ENCODE measurements at regions not wholly inside any gene's neighbourhood (a gene's known extent, or its start where the extent isn't known, plus 50 kb on each side); places are given as distances from the start of the nearest gene placed in this dataset.

DNA sequence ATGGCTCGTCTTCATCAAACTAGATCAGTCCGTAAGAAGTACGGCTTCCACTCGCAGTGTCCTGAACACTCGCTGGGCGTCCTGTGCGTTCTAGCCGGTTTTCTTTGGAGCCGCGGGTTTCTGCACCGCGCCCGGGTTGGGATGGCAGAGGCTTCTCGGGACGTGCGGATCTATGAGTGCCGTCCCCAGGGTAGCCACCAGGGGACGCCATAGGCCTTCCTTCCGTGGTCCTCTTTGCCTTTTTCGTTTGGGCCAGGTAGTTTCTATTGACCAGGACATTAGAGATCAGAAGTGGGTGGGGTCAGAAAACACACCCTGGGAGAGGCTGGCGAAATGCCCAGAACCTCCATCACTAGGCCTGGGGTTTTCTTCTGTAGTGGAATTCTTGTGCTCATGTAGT, 273.8 kb downstream of the FAM72C start:
- H3K79me1 ChIP-seq (ENCODE audit: low read depth, low read length), result no peaks in the 10 kb centered on the region
- TF ChIP-seq NRF1 (IDR thresholded peaks at IDR 0.05; ENCODE audit: low read depth, low read length), result no peak
- TF ChIP-seq, protein P1, sequence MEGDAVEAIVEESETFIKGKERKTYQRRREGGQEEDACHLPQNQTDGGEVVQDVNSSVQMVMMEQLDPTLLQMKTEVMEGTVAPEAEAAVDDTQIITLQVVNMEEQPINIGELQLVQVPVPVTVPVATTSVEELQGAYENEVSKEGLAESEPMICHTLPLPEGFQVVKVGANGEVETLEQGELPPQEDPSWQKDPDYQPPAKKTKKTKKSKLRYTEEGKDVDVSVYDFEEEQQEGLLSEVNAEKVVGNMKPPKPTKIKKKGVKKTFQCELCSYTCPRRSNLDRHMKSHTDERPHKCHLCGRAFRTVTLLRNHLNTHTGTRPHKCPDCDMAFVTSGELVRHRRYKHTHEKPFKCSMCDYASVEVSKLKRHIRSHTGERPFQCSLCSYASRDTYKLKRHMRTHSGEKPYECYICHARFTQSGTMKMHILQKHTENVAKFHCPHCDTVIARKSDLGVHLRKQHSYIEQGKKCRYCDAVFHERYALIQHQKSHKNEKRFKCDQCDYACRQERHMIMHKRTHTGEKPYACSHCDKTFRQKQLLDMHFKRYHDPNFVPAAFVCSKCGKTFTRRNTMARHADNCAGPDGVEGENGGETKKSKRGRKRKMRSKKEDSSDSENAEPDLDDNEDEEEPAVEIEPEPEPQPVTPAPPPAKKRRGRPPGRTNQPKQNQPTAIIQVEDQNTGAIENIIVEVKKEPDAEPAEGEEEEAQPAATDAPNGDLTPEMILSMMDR (IDR thresholded peaks at IDR 0.05; ENCODE audit: control extremely low read depth in 1 of 3, insufficient read depth in 1 of 3, low read depth in 1 of 3, low read length in 3 of 3), result peak in 2 of 3 experiments; percentile 4 to 8; a peak in 2 of 4 replicates
- TF ChIP-seq RAD21 (IDR thresholded peaks at IDR 0.05 in 1 of 2, conservative IDR thresholded peaks at IDR 0.05 in 1 of 2; ENCODE audit: low read depth in 2 of 2, low read length in 2 of 2), result peak in 1 of 2 experiments; percentile 22; a peak in 3 of 4 replicates
- H2AFZ ChIP-seq (ENCODE audit: low read length), result no peak overlapping the region
- no peak overlapping the region for H2BK20ac ChIP-seq (ENCODE audit: low read length)
- no peaks in the 10 kb centered on the region for H4K20me1 ChIP-seq (replicated peaks in 1 of 2; ENCODE audit: control insufficient read depth in 1 of 2, insufficient read depth in 2 of 2, low read length in 2 of 2)
- no peak overlapping the region for H2BK12ac ChIP-seq (ENCODE audit: low read depth, low read length)
- 70% methylated on average over 11 of the region's 21 CpGs; no CpG with 5 or more reads in 1 of the 2 experiments for WGBS, 2 experiments (ENCODE audit: extremely low coverage in 1 of 2, insufficient coverage in 1 of 2, insufficient read length in 1 of 2, insufficient replicate concordance in 2 of 2, low coverage in 1 of 2, low lambda C conversion rate in 2 of 2, missing lambda C conversion rate in 1 of 2)
- peaks cover 2% of the 10 kb centered on the region; the same call in 1 of the 2 replicates for H3K23me2 ChIP-seq (ENCODE audit: low read depth, low read length)
- H3K14ac ChIP-seq (ENCODE audit: insufficient read length), result no peak overlapping the region
- POLR2A ChIA-PET (ENCODE audit: partially characterized antibody), result interaction anchor here (0.6 kb wide), 1 partner anchor 22 kb away, joined by 3 read pairs; no protein-coding TSS in a partner anchor
- no peak overlapping the region for H3K23ac ChIP-seq (ENCODE audit: insufficient read length)
- H4K5ac ChIP-seq (ENCODE audit: insufficient read length, low read depth, low read length), result no peak overlapping the region
- H3K4ac ChIP-seq (replicated peaks; ENCODE audit: insufficient read length, low read depth, low read length), result no peak overlapping the region
- H3K4me1 ChIP-seq (replicated peaks in 1 of 4; ENCODE audit: control insufficient read depth in 3 of 4, insufficient read depth in 4 of 4, low read length in 3 of 4), result no peaks in the 10 kb centered on the region
- no peaks in the 10 kb centered on the region for H3K79me2 ChIP-seq (ENCODE audit: control insufficient read depth in 1 of 2, insufficient read depth in 2 of 2, low read length in 2 of 2)
- H2BK120ac ChIP-seq (replicated peaks; ENCODE audit: low read depth, low read length), result no peak overlapping the region
- no peak overlapping the region for H2AK5ac ChIP-seq (ENCODE audit: low read depth, low read length)
- no peak overlapping the region for H3K4me3 ChIP-seq (ENCODE audit: extremely low read depth in 1 of 4, insufficient read depth in 2 of 4, low read depth in 3 of 4, low read length in 4 of 4)
- H2BK15ac ChIP-seq (ENCODE audit: low read length), result no peak overlapping the region
- no peak overlapping the region for H2BK5ac ChIP-seq (ENCODE audit: low read depth, low read length)
- H3K9ac ChIP-seq (replicated peaks in 1 of 4; ENCODE audit: extremely low read depth in 1 of 4, low read depth in 3 of 4, low read length in 3 of 4), result no peak overlapping the region
- H3K18ac ChIP-seq (ENCODE audit: extremely low read depth, low read length), result no peak overlapping the region
- H3K27me3 ChIP-seq (replicated peaks in 1 of 4; ENCODE audit: control insufficient read depth in 3 of 4, extremely low read depth in 1 of 4, insufficient read depth in 3 of 4, low read length in 3 of 4), result no peaks in the 10 kb centered on the region
- no peak overlapping the region for H4K8ac ChIP-seq (ENCODE audit: extremely low read depth, insufficient read depth, low read length)
- no peak overlapping the region for H4K91ac ChIP-seq (replicated peaks; ENCODE audit: insufficient read length, low read length)
- H3K4me2 ChIP-seq (ENCODE audit: insufficient read depth in 1 of 2, low read depth in 2 of 2, low read length in 2 of 2), result no peak overlapping the region; a peak in 1 of 4 replicates
- CTCF ChIA-PET (ENCODE audit: partially characterized antibody), result interaction anchor here (1.6 kb wide), 1 partner anchor 27 kb away, joined by 5 read pairs; no protein-coding TSS in a partner anchor
- no peak overlapping the region for H3K27ac ChIP-seq (ENCODE audit: low read depth, low read length)
- DNase-seq (ENCODE audit: low read depth in 1 of 2, low spot score in 2 of 2) (peak; percentile 29 to 73), FAIRE-seq (no peak)
- H3K36me3 ChIP-seq (ENCODE audit: control insufficient read depth in 2 of 4, insufficient read depth in 4 of 4, low read length in 3 of 4), result no peaks in the 10 kb centered on the region
- H3K56ac ChIP-seq (replicated peaks; ENCODE audit: insufficient read length, low read depth, low read length), result no peak overlapping the region
- peaks cover 6 to 34% of the 10 kb centered on the region in 2 experiments; a peak in 2 of 4 replicates for H3K9me3 ChIP-seq (ENCODE audit: insufficient read depth in 2 of 2, low read depth in 1 of 2, low read length in 1 of 2)
